Muscle of arm (tissue), 1 donor: ENCODE measurements at regions not wholly inside any gene's neighbourhood (a gene's known extent, or its start where the extent isn't known, plus 50 kb on each side); places are given as distances from the start of the nearest gene placed in this dataset.

Source experiments
- DNase-seq: peaks from one replicate; pipeline ENCODE4 v3.0.0-alpha.2; 2013

DNA sequence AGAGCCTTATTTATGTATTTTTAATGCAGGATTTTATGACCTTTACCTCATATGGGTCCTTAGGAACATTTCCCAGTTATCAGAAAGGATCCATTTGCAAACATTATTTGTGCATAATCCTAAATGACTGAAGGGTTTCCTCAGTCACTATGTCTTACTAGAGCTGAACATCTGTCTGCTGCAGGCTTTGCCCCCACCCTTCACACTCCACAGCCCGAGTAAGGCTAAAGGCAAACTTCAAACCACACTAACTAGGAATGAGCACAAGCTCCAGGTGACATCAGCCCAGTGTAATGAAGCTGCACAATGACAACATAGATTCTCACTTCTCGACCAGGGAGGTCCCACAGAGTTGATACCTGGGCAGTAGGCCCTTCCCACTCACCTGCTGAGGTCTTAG is 491.3 kb upstream of the MKI67 start:
- DNase-seq, result no peak

DNA sequence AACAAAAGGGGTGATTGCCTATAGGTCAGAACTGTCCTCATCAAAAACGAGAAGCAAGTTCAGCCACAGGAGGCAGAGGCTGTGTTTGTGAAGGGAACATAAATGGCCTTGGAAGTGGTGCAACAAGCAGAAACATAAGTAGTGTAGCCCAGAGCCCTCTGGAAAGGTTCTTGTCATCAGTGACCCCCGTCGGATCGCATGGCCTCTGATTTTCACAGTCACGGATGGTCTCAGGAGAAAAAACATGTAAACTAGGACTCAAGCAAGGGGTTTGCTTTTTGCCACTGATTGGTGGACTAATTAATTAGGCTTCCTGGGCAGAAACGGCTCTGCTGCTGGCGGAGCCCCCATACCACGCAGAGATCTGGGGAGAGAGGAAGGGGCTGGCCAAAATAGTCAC is 496.5 kb upstream of the MKI67 start:
- no peak for DNase-seq

DNA sequence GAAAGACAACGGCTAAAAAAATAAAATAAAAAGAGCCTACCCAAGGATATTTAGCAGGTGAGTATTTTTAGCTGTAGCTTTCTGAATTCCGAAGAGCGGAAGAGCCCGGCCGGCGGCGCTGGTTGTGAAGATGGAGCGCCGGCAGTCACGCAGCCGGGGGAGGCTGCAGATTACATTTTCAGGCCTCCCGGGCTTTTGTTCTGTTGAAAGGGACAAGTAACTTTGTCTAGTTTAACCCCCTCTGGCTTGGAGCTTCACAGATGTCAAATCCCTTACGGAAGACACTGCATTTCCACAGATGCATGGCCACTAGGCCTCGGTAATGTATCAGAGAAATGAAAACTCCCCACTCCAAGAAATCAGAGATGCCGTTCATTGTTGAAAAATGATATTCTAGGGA is 497.6 kb upstream of the MKI67 start:
- DNase-seq, result no peak

DNA sequence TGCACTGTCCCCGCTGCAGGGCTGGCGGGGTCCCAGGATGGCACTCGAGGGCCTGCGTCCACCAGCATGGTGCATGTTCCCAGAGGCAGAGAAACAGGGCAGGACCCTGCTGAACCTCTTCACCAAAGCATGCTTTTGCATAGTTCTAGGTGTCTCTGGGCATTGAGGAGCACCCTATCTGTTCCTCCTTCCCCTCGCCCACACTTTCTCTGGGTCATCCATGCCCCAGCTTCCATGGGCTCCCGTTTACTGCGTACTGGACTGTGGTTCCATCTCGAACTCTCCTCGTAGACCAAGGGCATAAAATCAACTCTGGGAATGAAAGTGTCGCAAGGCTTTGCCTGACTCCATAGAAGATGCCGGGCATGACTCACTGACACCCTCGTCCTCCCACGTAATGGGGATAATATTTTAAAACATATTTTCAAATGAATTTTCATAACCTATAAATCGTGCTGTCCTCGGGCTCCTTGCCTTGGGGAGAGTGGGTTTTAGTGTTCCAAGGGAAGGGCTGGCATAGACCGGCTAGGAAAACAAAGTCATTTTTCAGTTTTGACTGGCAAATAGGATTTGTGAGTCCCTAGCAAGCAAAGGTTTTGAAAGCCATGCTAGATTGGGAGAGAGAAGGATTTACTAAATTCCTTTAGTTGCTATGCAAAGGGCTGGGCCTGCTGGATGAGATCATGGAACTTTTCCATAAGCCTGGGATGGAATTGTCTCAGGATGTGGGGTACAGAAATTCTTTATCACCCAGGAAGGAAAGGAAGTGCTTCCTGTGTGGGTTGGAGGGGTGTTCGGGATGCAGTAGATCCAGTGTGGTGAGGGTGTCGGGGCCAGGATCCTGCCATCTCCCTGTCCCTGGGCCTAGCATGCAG is 498.7 kb upstream of the MKI67 start:
- DNase-seq, result peak; percentile 31

DNA sequence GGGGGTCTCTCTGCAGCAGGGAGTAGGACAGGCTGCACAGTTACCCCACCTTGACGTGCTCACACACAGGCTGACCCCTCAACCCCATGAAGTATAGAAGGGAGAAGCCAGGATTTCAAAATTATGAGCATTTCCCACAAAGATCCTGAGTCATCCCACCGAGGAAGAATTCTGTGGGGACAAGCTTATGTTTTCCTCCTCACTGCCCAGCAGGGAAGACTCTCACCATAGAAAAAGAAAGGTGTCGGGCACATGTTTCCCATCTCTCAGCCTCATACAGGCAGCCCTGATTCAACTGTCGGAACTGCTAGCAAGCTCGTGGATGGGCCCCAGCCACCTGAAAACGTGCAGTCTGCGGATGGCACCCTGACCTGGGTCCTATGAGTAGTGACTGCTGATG is 499.7 kb upstream of the MKI67 start:
- DNase-seq, result no peak

DNA sequence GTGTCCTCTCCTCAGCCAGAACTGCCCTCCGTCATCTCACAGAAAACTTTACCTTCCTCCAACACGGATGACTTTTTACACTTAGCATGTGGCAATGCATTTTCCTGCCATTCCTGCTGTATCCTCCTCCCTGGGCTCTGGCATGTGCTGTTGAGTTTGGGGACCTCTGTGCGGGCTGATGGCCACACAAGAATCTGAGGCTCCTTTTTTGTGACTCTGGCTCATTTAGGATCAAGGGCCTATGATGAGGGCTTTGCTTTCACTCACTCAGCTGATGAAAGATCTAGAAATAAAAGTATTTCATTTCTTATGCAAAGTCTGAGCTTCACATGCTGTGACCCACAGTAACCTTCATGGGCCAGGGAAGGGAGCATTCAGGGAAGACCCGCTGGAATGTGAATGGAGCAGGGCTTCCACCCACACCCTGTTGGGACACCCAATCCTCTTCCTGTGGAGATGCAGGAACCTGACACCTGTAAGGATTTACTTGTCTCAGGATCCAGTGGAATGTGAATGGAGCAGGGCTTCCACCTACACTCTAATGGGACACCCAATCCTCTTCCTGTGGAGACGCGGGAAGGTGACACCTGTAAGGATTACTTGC is 500.3 kb upstream of the MKI67 start:
- no peak for DNase-seq

DNA sequence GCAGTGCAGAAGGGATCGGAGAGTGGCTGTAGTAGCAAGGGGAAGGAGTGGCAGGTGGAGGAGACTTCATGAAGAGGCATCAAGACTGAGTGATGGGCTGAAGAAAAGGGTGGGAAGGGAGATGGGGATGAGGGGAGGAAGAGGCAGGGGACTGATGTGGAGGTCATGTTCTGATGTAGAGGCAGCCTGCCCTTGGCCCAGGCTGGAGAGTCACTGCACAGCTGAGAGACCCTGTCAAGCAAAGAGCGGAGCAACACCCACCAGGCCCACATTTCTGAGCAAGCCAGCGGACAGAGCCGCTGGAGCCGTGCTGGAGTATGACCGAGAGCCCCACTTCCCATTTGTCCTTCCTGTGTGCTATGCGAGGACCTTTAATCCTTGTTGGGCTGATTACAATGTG is 501.6 kb upstream of the MKI67 start:
- no peak for DNase-seq

DNA sequence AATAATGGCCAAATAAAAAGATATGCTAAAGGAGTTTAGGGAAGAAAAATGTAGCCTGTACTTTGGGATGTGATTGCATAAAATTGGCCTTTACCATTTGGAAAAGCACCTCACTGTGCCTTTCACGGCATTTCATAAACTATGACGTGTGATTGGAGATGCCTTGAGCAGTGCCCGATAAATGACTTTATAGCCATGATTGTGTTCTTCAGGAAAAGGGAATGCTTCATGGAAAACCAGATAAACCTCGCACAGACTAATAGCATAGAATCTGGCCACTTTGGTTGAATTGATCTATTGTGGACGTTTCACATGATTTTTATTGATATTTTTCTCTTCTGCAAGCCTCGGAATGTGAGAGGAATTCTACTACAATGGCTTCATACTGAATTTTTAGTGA is 502.0 kb upstream of the MKI67 start:
- DNase-seq, result no peak

DNA sequence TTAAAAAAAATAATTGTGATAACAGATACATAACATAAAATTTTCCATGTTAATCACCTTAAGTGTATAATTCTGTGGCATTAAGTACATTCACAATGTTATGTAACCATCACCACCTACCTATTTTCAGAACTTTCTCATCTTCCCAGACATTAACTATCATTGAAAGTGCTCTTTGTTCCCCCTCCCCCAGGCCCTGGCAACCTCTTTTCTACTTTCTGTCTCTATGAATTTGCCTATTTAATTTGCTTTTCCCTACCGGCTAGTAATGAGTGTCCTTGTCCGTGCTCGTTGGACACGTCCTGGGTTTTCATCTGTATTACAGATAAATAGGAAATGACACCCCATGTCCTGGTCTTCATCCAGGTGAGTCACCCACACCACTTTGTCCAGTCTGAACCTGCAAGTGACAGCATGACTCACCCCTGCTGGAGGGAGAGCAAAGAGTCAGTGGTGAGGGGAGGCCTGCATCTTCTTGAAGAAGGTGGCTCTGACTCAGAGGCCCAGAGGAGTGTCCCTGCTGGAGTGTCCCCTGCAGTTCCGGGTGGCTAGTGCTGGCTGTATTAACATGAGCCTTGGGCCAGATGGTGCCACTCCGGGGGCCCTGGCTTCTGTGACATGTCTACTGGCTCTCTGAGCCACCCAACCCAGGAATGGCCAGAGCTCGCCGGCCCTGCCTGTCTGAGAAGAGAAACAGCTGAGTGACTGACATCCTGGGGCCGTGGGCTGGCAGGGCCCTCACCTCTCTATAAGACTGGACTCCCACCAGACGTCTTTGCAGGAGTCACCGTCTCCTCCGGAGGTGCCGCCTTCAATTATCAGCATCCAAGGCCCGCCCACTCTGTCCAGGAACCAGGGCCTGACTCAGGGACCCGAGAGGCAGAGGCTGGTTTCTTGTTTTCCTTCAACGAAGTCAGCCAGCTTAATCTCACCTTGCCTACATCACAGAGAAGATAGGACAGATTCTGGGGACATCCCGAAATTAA is 503.2 kb upstream of the MKI67 start:
- DNase-seq, result no peak

DNA sequence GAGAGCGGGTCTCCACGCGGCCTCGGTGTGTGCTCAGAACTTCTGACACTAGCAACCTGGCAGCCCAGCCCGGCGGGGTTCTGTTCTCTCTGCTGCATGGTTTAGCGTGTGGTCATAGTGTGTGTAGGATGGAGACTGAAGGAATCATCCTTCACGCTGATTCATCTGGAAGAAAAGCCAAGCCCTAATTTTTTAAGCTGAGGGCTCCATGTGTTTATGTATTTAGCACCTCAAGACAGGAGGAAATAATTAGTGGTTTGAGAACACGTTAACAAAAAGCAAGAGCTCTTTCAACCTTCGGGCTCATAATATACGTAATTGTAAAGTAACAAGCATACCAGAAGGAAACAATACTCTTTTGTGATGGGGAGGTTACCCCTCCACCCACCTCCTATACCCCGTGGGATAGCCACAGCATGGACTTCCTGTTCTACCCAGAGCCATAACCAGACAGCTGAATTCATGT is 504.6 kb upstream of the MKI67 start:
- no peak for DNase-seq

DNA sequence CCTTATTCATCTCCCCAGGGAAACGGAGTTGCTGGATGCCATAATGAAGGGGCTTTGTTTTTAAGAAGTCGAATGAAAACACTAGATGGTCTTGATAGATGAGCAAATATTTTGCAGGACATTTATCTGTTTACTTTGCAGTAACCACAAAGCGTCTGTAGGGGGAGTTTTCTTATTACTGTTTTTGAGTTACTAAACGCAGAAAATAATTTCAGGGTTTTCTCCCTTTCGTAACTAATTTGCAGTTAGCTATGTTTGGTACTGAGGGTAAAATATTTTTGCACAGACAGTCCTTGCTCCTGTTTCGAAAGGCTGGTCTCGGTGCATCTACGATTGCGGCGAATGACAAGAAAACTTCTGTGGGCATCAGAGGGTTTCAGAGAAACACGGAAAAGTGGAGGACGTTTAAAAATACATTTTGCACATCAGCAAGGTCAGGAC is 505.6 kb upstream of the MKI67 start:
- DNase-seq, result peak; percentile 75

DNA sequence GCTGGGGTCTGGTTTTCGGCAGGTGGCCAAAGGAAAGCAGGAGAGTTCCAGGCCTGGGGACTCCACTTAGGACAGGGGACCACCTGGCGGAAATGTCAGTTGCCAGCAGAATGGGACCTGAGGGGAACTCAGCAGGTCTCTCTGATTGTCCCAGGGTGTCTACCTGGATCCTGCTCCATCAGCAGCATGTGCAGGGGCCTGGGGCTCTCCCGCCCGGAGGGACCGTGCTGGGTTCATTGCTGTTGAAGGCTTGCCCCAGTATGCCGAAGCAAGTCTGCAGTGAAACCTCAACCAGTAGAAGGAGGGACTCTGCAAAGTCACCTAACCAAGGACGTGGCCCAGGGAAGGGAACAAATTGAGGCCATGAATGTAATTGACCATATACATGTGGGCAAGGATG is 506.5 kb upstream of the MKI67 start:
- no peak for DNase-seq

DNA sequence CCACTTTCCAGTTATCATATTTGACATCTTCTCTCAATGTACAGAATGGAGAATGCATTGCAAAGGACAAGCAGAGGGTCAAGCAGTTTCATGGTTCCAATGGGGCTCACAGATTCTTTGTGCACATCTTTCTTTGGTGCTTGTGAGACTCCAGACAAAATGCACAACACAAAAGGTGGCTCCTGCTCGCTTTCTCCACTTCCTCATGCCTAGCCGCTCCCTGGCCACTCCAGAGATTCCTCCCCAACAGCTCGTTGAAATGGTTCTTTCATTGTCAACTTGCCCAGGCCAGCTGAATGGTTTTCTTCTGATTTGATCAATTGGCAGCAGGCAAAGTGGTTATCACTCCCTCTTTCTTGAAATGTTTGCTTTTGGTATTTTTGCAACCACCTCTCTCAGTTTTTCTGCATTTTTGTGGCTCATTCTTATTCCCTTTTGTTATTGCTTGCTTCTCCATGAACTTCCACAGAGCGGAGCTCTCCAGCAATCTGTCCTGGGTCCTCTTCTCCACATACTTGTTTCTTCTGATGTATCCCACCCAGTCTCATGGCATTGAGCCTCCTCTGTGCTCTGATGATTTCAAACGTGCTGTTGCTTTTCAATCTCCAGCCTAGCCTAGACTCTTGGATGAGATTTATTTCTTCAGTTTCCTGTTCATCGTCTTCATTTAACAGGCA is 507.8 kb upstream of the MKI67 start:
- DNase-seq, result peak; percentile 65

DNA sequence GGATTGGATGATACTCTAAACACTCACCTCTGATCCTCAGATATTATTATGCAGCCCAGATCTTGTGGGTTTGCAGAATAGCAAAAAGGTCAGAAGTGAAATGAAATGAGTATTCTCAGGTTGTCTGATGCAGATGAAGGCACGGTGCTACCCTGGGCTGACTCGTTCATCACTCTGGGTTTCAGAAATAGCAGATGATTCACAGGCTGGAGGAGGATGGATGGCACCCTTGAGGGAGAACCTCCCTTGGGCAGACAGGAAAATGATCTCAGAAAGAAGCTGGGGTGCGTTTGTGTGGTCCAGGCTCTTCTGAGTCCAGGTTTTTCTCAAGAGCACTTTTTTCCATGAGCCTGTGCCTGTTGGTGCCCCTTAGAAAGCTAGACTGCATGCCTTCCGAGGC is 515.8 kb upstream of the MKI67 start:
- no peak for DNase-seq

DNA sequence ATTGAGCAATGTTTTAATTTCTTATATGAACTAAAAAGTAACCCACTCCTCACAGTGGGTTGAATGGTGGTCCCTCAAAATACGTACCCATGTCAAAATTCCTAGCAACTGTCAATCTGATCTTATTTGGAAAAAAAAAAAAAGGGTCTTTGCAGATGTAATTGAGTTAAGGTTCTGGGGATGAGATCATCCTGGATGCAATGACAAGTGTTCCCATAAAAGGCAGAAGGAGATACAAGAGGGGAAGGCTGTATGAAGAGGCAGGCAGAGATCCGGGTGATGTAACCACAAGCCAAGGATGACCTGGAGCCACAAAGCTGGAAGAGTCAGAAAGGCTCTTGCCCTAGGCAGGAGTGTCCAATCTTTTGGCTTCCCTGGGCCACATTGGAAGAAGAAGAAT is 516.3 kb upstream of the MKI67 start:
- DNase-seq, result no peak

DNA sequence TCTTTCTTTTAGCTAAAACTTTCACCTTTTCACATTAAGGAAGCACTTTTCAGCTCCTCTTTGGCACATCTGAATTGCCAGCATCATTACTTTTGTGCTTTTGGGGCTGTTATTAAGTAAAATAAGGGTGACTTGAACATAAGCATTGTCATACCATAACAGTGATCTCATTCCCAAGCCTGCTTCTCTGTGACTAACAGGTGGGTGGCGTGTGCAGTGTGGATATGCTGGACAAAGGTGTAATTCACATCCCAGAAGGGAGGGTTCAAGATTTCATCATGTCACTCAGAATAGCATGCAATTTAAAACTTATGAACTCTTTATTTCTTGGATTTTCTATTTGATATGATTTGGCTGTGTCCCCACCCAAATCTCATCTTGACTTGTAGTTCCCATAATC is 517.4 kb upstream of the MKI67 start:
- DNase-seq, result no peak

DNA sequence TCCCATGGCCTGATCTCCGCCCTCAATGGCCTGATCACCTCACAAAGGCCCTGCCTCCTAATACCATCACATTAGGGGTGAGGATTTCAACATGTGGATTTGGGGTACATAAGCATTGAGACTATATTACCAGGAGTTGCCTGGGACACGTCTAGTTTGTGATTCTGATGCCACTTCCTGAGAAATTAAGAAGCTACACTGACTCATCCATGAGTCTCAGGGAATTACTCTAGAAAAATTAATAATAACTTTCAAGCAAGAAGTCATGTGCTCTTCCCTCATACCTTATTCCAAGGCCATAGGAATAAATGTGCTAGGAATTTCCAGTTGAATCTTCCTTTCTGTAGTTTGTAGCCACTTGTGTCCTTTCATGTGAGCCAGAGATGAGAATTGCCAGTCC is 519.3 kb upstream of the MKI67 start:
- no peak for DNase-seq

DNA sequence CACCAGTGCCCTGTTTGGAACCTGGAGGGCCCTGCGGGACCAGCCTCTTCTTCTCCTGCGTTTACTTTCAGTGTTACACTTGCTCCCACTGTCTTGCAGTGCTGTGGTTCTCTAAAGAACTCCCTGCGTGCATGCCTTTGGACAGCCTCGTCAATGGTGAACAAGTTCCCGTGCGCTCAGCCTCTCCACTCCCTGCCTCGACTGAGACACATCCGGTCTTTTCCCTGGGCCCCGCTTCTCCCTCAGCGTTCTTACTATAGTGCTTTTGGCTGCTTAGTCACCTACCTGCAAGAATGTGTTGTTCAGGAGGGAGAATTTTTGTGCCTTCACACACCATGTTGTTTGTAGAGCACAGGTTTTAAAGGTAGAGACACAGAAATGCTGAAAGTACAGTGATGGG is 520.7 kb upstream of the MKI67 start:
- DNase-seq, result no peak

DNA sequence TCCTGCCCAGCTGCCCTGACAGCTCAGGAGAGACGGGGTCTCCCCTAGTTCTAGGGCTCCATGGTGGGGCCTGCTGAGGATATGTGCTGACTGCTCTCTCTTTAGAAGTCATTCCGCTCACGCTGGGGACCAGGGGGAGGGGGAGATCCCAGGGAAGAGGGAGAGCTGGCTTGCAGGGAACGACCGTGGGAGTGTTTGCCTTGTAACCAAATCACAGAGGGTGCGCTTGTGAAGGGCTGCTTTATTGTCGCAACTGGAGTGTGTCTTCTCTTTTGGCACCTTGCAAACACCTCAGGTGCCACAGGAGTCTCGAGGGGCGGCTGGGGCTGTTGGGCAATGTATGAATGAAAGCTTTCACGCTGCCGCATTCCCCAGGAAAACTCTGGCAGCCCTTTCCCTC is 531.3 kb upstream of the MKI67 start:
- DNase-seq, result no peak

DNA sequence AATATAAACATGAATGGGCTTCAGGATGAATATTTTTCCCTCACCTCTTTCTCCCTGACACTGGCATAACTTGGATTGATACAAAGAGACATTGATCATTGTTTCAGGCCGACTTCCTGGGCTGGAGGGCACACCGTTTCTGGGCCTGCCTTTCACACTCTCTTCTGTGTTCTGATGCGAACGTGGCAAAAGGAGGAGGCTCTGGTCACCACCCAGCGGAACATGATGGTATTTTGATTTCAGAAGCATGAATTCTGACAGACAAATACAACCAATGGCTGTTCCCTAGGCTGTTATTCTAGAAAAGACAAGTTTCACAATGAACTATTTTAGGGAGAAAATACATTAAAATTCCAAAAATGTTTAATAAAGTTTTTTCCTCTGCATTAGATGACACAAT is 534.5 kb upstream of the MKI67 start:
- no peak for DNase-seq

DNA sequence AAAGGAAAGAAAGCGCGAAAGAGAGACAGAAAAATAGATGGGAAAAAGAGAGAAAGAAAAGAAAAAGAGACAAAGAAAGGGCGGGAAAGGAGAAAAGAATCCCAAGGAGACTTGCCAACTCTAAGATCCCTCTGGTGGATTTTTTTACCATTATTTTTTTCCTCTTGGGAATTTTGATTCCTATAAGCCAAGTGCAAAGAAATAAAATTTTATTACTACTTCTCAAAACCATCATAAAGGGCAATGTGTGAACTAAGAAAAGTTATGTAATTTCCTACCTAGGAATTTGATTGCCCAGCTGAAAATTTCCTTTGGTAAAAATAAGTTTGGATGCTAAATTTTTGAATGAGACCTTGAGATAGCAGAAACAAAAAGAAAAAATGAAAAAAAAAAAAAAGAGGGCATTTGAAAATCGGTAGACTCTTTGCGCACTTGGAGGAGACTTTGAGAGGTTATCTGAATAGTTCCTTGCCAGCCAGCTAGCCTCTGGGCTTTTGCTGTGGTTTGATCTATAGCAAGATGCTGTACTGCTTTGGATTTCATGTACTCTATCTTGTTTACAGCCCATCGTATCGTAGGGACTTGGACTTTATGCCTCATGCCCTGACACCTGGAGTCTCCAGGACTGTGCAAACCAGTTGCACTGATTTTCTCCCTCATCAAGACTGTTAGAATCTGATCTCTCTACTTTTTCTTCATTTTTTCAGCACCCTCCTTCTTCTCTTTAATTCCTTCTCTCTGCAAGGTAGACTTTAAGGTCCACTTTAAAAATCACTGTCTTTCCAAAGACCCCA is 535.4 kb upstream of the MKI67 start:
- DNase-seq, result no peak
